GM12892 (cell line): ENCODE measurements at regions not wholly inside any gene's neighbourhood (a gene's known extent, or its start where the extent isn't known, plus 50 kb on each side); places are given as distances from the start of the nearest gene placed in this dataset.

Experiments
- DNase-seq: peaks from one replicate; pipeline ENCODE4 v3.0.0; 2011; ENCODE audit not compliant: insufficient read length
- FAIRE-seq: peaks from 2 replicates; lab custom pipeline; 2011; peaks lifted over from hg19 to GRCh38; lab: Jason Lieb, UNC
- POLR2A ChIP-seq: IDR thresholded peaks from 2 replicates; pipeline ENCODE4 v1.6.1; 2011; ENCODE audit warnings: low read depth, low read length, control low read depth
- POLR2AphosphoS5 ChIP-seq: IDR thresholded peaks from 2 replicates; pipeline ENCODE4 v1.6.1; 2011; ENCODE audit warnings: low read depth, low read length, control low read depth
- TAF1 ChIP-seq: IDR thresholded peaks from 2 replicates; pipeline ENCODE4 v1.6.1; 2011; ENCODE audit warnings: low read depth, mild to moderate bottlenecking, control low read depth, low read length, borderline replicate concordance

DNA sequence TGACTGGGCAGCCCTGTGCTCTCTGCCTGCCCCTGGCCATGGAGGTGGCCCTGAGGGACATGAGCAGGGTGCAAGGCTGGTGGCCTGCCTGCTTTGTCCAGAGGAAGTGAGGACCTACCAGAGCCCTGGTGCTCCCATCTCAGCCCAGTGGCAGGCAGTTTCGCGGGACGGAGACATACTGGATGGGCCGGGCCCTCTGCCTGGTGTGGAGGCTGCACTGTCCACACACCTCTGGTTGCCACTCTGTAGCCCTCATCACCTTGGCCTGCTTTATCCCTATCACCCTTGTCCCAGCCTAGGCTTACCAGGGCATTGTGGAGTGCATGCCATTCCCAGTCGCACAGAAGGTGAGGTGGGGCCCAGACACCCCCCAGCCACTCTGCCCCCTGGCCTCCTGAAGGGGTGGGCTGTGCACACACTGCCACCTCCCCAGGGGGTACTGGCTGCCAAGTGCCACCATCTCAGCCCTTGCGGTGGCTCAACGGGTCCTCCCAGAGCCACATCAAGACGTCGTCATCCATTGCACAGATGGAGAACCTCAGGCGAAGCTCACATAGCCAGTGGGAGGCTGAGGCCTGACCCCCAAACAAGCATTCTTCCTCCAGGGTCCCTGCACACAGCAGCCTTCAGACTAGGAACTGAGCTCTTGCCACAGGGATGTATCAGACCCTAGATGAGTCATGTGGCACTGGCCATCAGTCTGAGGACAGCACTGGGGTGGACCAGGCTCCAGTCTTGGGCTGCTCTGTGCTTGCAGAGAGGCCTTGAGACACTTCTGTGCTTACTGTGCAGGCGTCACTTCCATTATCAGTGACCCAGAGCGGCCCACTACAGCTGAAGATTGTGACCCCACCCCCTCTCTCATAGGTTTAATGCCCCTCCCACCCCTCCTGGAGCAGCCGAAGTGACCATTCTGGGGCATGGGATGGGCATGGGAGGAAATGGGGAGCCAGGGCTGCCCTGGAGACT is 176.1 kb downstream of the IGLL1 start:
- DNase-seq (no peak), FAIRE-seq (no peak)
- TF ChIP-seq POLR2AphosphoS5 = no peak
- no peak for TF ChIP-seq TAF1
- TF ChIP-seq POLR2A = no peak

DNA sequence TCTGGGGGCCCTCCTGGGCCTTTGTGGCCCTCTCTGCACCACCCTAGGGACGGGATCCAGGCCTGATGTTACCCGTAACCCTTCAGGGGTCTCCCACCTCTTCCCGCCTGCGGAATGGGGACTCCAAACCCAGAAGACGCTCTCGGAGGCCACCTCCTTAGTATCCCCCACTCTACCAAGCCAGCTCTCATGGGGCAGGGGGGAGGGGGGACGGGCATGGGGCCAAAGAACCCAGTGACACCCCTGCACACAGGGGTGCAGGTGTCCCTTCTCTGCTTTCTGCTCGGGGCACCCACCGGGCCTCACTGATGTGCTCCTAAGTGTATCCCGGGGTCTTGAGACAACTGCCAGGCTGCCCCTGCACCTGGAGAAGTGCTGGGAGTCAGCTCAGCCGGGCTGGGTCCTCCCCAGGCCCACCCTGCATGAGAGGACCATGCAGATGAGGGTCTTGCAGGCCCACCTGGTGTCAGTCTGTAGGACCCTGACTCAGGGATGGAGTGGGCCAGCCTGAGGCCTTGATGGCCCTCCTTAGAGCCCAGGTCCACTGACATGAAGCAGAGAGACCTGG is 176.9 kb downstream of the IGLL1 start:
- DNase-seq (no peak), FAIRE-seq (no peak)
- TF ChIP-seq POLR2AphosphoS5 = no peak

DNA sequence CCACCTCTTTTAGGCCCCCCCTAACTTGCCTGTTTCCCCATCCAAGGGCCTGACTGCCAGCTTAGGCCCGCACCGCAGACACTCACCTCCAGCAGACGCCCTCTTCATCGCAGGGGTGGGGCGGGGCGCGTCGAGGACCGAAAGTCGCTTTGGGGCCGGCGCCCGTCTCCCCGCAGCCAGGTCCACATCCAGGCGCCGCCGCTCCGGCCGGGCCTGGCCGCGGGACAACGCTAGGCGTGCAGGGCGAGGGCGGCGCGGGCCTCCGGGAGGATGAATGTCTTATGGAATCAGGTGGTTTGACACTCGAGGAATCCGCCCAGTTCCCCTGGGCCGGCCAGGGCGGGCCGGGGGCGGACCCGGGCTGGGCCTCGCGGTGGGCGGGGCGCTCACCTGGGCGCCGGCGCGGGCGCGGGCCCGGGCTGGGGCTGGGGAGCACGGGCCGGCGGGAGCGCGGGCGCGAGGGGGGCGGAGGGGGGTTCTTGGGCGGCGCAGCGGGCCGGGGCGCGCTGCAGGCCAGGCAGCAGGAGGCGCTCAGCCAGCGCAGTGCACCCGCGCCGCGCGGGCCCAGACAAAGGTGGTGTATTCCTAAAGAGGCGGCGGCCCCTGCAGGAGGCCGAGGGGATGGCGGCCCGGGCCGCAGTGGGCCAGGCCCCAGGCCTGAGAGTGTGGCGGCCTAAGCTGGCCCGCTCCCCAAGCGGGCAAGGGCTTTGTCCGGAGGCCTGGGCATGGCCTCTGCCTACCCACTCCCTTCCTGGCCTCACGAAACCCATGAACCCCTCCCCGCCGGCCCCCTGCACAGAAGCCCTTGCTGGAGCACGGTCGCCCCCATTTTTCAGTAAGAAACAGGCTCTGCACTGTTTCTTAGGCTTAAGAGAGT is 177.6 kb downstream of the IGLL1 start:
- no peak for TF ChIP-seq POLR2AphosphoS5
- TF ChIP-seq POLR2A = no peak
- TF ChIP-seq TAF1 = no peak
- DNase-seq = peak; percentile 70
- FAIRE-seq = peak; percentile 77

DNA sequence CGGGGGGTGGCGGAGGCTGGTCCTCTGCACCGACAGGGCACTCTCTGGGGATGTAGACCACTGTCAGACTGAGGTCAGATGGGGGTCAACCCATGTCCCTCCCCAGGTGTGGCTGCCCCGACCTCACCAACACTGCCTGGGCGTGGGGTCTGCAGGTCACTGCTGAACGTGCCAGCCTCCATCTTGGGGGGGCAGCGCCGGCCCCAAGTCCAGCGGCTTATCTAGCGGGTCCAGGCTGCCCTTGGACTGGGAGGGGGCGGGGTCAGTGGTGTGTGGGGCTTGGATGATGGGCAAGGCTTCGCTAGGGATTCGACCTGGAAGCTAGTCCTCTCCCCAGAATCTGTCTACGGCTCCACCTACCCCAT is 178.2 kb downstream of the IGLL1 start:
- TF ChIP-seq POLR2AphosphoS5 = no peak
- TF ChIP-seq POLR2A = no peak
- TF ChIP-seq TAF1 = no peak
- no peak for FAIRE-seq
- DNase-seq = no peak

DNA sequence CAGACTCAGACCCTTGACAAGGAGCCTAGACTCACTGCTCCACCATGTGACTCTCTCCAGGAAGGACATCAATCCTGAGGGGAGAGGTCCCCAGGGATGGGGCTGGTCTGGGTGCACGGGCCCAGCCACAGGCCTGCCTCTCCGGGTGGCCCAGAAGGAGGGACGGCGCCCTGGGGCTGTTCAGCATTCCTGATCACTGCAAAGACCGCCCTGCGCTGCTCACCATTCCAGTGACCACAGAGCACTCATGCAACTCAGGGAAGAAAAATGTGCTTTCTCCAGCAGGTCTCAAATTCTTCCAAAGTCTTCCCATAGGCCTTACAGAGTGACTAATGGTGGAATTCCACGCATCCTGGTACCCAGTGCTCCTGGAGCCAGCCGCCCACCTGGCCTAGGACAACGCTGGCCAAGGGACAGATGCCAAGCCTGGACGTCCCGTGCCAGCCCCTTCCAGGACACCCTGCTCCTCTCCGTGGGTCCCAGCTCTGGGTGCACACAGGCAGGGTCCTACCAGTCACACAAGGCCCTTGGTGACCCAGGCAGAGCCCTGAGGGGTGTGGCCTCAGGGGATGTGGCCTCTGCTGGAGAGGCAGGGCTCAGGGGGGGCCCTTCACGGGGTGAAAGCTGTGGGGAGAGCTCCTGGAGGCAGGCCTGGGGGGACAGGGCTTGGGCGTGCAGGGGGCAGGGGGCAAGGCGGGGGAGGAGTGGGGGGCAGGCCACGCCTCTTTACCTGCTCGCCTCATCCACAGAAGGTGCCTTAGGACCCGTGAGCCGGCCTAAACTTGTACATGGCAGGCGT is 178.8 kb downstream of the IGLL1 start:
- TF ChIP-seq POLR2A (no peak), TAF1 (no peak), POLR2AphosphoS5 (no peak)
- DNase-seq (no peak), FAIRE-seq (no peak)

DNA sequence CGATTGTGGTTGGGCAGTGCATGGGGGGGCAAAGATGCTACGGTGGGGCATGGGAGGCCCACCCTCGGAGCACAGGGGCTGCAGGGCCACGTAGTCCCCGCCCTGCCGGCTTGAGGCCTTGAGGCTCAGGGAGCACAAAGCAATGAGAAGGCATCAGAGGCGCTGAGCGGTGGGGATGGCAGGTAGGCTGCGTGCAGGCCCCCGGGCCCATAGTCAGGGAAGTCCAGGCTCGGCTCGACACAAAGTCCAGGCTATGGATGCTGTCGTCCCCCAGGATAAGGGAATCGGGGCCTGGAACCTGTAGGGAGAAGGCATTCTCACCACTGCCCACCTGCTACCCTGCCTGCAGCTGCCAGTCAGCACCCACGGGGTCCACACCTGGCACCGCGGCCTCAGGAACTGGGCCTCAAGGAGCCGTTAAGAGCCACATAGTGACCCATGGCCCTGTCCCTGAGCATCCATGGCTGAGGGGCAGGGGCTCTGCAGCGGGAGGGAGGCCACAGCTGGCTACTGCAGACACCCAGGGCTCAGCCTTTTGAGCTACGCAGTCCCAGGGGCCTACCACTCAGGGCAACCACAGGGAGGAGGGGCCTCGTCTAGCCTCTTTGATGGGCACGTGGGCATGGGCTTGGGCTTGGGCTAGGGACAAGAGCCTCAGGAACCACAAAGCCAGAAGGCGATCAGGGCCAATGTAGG is 179.7 kb downstream of the IGLL1 start:
- TF ChIP-seq TAF1 = no peak
- no peak for TF ChIP-seq POLR2A
- no peak for TF ChIP-seq POLR2AphosphoS5
- FAIRE-seq (no peak), DNase-seq (no peak)

DNA sequence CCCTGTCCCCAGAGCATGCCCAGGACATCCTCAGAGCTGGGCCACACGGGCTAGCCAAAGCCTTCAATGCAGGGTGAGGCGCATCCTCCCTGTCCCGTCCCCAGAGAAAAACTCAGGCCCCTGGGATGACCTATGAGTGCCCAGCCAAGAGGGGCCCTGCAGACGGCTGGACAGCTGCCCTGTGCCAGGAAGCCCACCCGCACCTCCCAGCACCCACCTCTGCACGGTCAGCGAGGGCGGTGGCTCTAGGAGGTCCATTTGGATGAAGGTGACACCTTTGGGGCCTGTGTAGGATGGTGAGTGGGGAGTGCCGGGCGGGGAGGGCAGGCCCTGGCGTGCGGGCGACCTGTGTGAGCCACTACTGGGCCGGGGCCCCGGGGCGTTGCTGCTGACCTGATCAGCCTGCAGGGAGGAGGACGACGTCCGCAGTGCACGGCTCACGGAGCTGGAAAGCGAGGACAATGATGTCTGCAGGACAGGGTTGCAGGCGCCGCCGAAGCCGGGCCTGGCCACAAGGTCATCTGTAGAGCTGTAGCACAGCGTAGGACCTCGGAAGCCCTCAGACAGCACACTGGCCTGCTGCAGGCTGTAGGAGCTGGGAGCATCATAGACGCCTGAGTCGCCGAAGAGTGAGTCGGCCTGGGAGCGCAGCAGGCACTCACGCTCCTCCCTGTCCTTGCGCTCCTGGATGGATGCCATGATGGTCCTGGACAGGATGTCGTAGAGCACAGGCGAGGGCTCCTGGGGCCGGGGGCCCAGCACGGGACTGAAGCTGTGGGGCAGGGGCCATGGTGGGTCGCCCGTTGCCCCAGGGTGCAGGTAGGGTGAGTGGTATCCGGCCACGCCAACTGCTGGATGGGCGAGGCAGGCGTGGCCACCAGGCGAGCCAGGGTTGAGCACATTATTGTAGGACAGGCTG is 180.5 kb downstream of the IGLL1 start:
- DNase-seq = no peak
- no peak for TF ChIP-seq POLR2A
- TF ChIP-seq TAF1 = no peak
- no peak for TF ChIP-seq POLR2AphosphoS5
- FAIRE-seq = no peak

DNA sequence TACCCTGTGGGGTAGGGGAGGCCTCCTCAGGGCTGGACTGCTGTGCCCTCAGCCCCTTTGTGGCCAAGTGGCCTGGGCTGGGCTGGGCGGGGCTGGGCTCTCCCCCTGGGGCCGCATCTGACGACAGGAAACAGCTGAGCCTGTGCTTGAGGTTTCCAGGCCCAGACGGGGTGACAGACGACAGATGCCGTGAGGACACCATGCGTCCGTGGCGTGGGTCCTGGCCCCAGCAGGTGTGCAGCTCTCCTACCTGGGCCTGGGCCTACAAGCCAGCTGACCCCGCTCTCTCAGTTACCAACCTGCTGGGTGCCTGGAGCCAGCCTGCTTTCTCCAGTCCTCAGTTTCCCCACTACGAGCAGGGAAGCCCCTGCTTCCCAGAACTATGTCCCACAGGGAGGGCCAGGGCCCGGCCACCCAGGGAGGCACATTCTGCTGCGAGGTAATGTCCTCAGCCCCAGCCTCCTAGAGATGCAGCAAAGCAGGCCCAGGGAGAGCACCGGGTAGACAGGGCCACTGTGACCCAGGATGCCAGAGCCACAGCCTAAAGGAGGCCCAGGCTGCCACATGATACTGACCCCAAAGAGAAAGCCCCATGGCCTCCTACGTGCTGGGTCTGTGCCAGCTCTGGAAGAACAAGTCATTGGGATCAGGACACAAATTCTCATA is 181.3 kb downstream of the IGLL1 start:
- FAIRE-seq (no peak), DNase-seq (no peak)

More for the DNA sequence above, 181.3 kb downstream of the IGLL1 start:
- TF ChIP-seq TAF1 (no peak), POLR2AphosphoS5 (no peak), POLR2A (no peak)
